ENCODE measurements at regions not wholly inside any gene's neighbourhood (a gene's known extent, or its start where the extent isn't known, plus 50 kb on each side); places are given as distances from the start of the nearest gene placed in this dataset.
"Not testable (repeated sequence)": the region's sequence is repeated elsewhere in the genome, so short reads cannot be mapped to it uniquely, and the experiment has no call there.

DNA sequence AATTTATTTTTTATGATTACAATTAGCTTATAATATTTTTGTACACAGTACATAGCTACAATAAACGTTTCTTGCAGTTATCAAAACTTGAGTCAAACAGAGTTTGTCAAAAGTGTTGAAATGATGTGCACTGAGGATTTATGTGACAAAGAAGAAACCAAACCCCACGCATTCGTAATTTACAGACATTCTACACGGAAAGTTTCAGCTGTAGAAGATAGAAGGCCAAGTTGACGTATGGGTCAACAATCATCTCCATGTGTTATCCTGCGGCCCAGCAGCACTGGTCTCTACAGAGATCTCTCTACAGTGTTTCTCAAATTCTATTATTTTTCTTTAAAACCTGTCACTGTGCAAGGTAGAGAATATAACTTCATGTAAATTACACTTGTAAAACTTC lies 1507.6 kb downstream of the PCDH9 start:
- no peak for DNase-seq (ENCODE audit: low read depth)

DNA sequence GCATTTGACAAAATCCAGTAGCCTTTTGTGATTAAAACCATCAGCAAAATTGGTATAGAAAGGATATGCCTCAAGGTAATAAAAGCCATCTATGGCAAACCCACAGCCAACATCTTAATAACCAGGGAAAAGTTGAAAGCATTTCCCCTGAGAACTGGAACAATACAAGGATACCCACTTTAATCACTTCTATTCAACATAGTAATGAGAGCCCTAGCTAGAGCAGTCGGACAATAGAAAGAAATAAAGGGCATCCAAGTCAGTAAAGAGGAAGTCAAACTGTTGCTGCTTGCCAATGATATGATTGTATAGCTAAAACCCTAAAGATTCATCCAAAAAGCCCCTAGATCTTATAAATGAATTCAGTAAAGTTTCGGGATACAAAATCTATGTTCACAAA lies 1510.3 kb downstream of the PCDH9 start:
- DNase-seq (ENCODE audit: low read depth) = no peak

DNA sequence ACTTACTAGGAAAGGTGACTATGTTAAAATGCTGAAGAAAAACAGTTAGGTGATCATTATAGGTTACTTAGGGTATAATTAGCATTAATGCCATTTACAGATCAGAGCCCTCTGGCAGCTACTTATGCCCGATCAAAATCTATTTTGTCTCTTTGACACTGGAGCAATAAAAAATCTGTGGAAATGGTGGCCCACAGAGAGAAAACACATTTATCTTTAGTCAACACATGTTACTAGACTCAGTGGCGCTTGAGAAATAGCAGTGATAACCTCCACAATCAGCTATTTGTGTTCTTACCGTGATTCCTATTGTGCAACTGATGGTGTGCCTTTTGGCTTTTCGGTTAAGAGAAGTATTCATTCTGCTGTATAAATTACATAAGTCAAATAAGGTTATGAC lies 1519.6 kb downstream of the PCDH9 start:
- DNase-seq (ENCODE audit: low read depth) = no peak

DNA sequence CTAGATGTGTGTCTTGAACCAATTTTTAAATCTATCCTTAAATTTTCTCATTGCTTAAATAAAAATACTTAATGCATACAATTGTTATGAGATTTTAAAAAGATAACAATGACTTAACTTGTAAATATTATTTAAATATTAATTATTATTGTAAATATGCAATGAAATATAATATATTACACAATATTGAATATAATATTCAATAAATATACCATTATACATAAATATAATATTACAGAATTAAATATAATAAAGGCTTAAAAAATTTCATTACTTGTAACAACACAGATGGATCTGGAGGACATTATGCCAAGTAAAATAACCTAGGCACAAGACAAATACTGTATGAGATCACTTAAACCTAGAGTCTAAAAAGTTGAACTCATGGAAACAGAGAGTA lies 1532.3 kb downstream of the PCDH9 start:
- DNase-seq (ENCODE audit: low read depth) = no peak

DNA sequence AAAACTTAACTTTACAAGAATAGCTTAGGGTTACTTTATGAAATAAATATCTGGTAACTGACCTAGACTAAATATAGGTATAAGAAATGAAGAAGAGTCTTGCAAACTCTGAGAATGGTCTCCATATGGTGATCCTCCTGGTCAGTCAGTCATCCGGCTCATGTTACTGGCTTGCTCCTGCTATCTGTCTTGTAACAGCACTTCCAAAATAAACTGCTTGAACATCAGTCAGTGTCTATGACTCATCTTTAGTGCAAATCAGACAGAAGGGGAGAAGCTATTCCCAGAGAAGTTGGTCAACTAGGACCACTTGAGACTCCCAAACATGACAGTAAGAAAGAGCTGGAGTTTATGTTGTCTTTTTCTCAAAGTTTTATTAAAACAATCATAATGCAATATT lies 1550.9 kb downstream of the PCDH9 start:
- peak; percentile 72 for DNase-seq (ENCODE audit: low read depth)

DNA sequence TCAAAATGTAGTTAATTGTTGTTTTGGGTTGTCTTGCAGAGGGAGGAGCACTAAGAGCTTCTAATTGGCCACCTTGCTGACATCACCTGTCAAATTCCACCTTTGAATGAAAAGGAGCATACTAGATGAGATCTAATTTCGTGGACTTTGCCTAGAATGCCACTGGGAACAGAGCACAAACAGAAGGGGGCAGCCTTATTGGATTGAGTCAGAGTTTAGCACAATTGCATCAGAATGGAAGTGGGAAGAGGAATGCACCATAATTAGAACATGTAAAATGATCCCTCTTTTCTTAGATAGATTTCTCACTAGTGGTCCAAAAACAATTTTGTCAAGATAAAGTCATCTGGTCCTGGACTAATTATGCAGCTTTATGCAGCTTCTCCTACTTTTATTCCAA lies 1552.2 kb downstream of the PCDH9 start:
- peak; percentile 26 for DNase-seq (ENCODE audit: low read depth)

DNA sequence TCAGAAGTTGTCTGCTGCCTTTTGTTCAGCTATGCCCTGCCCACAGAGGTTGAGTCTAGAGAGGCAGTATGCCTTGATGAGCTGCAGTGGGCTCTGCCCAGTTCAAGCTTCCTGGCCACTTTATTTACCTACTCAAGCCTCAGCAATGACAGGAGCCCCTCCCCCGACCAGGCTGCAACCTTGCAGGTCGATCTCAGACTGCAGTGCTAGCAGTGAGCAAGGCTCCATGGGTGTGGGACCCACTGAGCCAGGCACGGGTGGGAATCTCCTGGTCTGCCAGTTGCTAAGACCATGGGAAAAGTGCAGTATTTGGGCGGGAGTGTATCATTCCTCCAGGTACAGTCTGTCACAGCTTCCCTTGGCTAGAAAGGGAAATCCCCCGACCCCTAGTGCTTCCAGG lies 1554.8 kb downstream of the PCDH9 start:
- not testable (repeated sequence) for DNase-seq (ENCODE audit: low read depth)

DNA sequence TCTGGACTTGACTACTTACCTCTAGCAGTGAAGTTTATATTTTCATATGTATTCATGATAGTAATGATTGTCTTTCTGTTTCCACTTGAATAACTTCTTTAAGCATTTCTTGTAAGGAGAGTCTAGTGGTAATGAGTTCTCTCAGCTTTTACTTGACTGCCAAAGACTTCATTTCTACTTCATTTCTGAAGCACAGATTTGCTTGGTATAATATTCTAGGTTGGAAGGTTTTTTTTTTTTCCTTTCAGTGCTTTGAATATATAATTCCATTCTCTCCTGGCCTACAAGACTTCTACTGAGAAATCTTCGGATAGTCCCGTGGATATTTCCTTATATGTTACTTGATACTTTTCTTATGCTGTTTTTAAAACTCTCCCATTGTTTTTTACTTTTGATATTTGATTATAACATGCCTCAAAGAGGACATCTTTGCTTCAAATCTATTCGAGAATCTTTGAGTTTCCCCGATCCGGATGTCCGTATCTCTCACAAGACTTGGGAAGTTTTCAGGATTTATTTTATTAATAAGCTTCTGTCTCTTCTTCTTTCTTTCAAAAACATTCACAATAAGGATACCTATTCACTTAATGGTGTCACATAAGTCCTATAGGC lies 1560.0 kb downstream of the PCDH9 start:
- DNase-seq (ENCODE audit: low read depth) = no peak

DNA sequence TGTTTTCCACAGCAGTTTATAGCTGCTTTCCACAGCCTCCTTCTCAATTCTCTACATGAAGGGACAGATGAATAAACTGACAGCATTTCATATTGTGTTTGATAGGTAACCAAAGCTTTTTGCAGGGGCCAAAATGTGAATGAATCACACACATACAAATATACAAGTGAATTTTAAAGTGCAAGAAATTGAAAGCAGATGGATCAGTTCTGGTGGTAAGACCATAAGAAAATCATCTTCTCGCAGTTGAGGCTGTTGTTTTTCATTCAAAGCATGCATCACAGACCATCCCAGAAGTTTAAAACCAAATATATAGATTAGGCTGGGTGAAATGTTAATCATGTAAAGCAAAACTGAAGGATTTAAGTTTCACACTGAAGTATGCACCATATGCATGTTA lies 1569.4 kb downstream of the PCDH9 start:
- DNase-seq (ENCODE audit: low read depth) = no peak

DNA sequence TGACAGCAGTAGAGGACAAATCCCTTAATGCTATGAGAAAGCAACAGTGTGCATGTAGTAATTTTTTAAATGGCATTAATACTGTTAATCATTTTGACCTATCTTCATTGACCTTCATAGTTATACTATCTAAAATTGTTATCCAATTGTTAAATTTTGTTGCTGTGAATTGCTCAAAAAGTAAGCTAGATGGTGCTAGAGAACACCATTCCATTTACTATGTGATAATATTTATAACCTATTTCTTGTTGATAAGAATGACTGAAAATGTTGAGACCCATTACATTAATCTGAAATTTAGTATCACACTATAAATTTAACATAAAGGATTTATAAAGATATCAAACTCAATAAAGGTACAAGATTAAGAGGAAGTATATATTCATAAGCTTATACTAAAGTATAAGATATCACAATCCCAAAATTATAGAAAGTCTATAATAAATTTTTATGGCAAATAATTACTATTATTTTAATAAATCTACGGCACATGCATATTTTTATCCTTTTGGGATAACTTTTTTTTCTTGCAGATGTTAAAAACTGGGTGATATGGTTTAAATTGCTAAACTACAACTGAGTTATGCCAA lies 1573.3 kb downstream of the PCDH9 start:
- peak; percentile 33 for DNase-seq (ENCODE audit: low read depth)

DNA sequence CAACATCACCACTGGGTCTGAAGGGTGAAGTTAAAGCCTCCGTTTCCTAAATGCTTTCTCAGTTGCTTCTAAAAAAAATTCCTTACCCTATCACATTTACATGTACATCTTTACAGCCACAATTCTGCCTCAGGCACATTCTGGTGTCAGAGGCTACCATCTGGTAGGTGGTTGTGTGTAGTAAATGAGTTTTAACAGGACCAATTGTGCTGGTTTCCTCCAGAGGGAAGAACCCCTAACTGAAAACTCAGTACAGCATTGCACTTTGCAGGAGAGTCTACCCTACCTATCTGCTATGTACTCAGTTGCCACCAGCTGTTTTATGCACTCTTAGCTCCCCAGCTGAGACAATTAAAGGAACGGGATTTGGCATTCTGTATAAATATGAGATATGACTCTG lies 1576.5 kb downstream of the PCDH9 start:
- no peak for DNase-seq (ENCODE audit: low read depth)

DNA sequence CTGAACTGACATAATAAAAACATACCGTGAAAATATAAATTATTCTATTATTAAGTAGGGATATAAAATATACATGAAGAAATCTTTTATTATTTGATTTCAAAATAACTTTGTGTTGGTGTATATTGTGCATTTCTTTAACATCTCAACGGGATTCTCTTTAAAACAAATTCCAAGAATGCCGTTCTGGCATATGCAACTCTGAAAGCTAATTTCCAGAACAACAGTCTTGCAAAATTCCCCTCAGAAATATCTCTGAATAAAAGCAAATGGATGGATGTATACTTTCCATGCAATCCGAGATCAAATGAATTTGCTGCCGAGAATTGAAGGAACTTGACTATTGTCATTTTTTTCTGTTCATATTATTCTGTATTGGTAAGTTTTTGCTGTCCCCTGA lies 1579.8 kb downstream of the PCDH9 start:
- DNase-seq (ENCODE audit: low read depth) = no peak

DNA sequence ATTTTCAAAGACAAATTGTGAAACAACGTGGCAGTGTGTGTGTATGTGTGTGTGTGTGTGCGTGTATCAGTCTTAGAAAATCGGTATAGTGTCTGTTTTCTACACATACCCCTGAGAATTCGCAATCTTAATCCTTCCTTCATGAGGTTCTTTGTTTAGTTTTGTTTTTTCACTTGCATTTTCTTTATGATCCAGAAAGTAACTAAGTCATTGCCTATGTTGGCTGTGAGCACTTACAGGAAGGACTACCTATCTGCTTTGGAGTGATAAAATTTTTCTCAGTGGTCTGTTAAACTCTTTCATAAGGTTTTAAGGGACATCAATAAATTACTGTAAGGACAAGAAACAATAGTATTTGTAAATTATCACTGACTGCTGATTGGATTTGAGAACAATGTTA lies 1587.1 kb downstream of the PCDH9 start:
- DNase-seq (ENCODE audit: low read depth) = no peak

DNA sequence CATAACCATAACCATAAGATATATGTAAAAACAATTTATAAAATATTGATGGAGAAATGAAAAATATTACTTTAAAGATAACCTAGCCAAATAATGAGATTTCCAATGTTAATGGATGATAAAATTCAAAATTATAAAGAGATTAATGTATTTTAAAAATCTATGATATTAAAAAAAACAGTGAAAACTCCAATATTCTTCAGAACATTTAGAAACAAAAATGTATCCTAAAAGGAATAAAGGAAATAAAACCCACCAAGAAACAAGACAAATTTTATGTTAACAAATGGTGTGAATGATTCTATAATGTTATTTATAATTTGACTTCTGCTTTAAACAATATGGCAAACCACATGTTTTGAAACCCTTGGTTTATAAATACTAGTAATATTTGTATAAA lies 1587.8 kb downstream of the PCDH9 start:
- DNase-seq (ENCODE audit: low read depth) = no peak

DNA sequence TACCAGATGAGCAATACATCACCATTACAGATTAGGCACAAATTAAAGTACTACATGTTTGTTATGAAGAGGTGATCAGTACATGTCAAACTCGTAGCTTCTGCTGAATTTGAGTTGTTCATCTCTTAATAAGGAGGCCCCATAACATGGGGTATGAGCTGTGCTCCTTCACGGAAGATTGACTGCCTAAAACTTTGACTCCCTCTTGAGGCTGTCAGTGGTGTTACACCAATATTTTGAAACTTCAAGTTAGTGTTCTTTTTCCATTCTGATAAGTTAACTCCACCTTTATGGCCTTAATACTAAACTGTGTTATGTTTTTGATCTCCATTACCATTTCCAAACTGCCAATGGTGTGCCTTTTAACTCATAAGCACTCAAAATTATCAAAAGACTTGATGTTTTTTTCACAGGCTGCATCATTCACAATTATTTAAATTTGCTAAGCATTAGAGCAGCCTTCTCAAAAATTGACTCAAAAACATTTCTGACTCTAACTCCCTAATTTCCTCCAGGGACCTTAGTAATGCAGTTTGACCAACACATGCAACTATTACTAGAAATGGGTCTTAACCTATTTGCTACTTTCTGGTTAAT lies 1591.5 kb downstream of the PCDH9 start:
- DNase-seq (ENCODE audit: low read depth) = peak; percentile 68

DNA sequence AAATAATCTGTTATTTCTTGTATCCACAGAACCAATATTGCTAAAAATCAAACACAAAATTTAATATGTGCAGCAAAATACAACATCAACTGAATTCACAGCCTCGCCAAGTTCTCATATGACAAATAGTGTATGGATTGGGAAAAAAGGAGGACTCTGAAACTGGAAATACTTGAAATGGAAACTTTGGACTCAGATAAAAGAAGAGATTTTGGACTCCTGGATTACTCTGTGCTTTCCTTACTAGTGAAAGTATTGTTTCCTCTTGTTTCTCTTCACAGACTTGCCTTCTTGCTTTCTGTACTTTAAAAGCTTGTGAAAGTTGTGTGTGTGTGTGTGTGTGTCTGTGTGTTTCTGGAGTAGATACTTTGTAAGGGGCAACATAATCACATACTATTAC lies 1596.3 kb downstream of the PCDH9 start:
- DNase-seq (ENCODE audit: low read depth) = no peak

DNA sequence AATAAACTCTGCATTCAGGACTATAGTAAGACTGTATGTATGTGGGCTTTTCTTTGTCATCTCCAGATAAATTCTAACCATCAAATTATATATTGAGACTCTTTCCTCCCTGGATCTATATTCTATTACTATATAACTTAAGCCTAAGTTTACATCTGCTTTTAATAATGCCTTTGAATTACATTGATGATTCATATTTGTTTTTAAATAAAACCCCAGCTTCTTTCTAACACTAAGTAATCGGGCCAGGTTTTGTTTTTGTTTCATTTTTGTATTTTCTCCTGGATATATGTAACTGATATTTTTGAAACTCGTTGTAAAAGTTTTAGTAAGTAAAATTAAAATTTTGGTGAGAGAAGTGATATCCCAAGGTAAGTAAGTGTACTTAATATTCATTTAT lies 1599.1 kb downstream of the PCDH9 start:
- DNase-seq (ENCODE audit: low read depth) = no peak

DNA sequence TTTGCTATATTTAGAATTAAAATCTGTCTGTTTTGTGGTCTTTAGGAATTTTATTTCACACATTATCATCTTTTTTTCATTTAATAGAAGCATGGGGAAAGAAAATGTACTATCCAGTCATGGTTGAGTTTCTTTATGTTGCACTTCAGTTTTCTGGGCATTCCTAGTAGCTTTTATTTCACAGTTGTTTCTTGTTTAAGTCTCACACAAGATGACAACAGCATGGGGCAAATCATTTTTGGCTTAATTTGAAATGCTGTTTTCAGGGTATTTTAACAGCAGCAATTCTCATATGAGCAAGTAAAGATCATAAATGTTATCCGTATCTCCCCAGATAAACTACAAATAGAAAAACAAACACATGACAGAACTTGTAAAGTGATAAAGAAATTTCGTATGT lies 1600.2 kb downstream of the PCDH9 start:
- DNase-seq (ENCODE audit: low read depth) = no peak

DNA sequence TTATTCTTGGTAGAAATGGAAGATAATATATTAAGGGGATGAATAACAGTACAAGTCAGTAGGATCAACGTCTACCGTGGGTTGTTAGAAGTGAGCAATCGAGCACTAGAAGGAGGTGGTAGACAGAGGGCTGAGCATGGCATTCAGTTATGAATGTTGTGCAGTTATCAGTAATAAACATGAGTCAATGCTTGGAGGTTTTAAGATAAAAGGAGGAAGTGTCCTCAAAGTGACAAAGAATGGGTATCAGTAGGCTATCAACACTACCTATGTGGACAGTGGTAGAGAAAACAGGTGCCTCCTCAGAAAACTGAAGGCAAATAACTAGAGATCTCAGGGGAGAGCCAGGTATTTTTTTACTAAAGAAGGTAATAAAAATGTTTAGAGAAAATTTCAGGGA lies 1607.0 kb downstream of the PCDH9 start:
- no peak for DNase-seq (ENCODE audit: low read depth)

DNA sequence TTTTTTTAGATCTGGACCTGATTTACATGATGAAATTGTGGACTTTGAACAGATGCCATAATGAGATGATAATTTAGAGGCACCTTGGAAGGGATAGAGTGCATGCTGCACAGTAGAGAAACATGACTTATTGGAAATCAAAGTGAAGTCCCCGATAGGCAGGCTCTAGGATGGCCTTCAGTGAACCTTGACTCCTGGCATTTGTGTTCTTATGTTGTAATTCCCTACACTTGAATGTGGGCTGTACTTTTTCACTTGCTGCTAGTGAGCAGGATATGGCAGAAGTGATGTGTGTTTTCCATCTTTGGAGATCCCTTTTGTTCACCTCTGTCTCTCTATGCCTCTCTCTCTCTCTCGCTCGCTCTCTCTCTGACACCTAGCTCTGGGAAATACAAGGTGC lies 1614.6 kb downstream of the PCDH9 start:
- DNase-seq (ENCODE audit: low read depth) = no peak

DNA sequence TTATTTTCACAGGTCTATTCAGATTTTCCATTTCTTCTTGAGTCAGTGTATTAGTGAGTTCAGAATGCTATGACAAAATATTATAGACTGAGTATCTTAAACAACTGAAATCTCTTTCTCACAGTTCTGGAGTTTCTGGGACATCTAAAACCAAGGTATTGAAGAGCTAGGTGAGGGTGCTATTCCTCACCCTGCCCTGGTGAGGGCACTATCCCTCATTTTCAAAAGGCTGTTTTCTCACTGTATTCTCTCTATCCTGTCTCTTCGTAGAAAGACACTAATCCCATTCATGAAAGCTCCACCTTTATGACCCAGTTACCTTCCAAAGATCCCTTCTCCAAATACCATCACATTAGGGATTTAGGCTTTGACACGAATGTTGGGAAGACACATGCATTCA lies 1617.1 kb downstream of the PCDH9 start:
- DNase-seq (ENCODE audit: low read depth) = no peak

DNA sequence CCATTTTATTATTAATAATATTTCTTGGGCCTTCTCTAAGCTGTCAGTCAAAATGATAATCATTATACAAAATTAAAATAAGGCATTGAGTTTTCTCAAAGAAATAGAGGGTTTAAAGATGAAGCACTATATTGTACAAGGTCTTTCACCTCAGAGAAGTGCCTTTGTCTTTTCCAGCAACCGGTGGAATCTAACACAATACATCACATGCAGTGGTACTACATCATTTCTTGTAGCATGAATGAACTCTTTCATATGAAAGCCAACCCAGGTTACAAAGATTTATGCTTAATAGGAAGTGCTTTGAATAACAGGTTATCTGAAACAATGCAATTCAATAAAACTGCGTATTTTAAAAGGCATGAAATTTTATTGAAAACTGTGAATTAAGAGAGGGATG lies 1620.8 kb downstream of the PCDH9 start:
- no peak for DNase-seq (ENCODE audit: low read depth)

DNA sequence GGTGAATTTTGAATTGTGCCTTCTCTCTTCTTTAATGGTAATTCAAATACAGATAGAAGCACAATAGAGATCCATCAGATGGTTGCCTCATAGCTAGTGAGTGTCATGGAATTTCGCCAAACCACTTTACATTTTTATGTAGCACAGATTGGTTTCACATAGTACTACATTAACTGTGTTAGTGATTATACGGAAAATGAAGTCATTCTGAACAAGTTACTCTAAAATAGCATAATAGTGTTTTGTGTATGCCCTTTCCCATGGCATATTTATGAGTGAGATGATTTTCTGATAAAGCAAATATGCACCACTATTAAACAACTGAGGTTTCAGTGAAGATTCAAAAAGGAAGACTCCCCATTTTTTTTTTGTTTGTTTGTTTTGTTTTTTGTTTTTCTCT lies 1623.5 kb downstream of the PCDH9 start:
- DNase-seq (ENCODE audit: low read depth) = no peak
